SU-DHL-6 (cell line): ENCODE measurements at regions not wholly inside any gene's neighbourhood (a gene's known extent, or its start where the extent isn't known, plus 50 kb on each side); places are given as distances from the start of the nearest gene placed in this dataset.

Experiments
- H2AFZ ChIP-seq: fragments of 200-600 bp; sonication (generic); 2 replicates; pipeline ENCODE4 v1.6.1; 2014; ENCODE audit warnings: low read depth, mild to moderate bottlenecking, moderate library complexity, mixed read lengths, antibody characterized with exemption, low read length; ENCODE audit not compliant: severe bottlenecking
- H3F3A ChIP-seq: fragments of 200-600 bp; shearing (Covaris generic); 2 replicates; pipeline ENCODE4 v1.6.0; 2016; ENCODE audit warnings: antibody characterized with exemption, mild to moderate bottlenecking; ENCODE audit not compliant: insufficient read depth
- H3K27ac ChIP-seq: fragments of 200-600 bp; sonication (generic); 2 replicates; pipeline ENCODE4 v1.5.1; 2016; ENCODE audit warnings: low read depth, mild to moderate bottlenecking, low read length, moderate library complexity, mixed read lengths
- H3K27me3 ChIP-seq: fragments of 200-600 bp; sonication (generic), shearing (Covaris generic); 2 replicates; pipeline ENCODE4 v1.6.0; 2014; ENCODE audit warnings: mild to moderate bottlenecking, low read length
- H3K36me3 ChIP-seq: fragments of 200-600 bp; sonication (generic); 2 replicates; pipeline ENCODE4 v1.6.1; 2014; ENCODE audit warnings: mild to moderate bottlenecking, low read length, mixed read lengths
- H3K4me2 ChIP-seq: fragments of 300-600, 200-600 bp; shearing (Covaris generic), sonication (generic); 2 replicates; pipeline ENCODE4 v1.6.0; 2014; ENCODE audit warnings: low read length, low read depth, mild to moderate bottlenecking; ENCODE audit not compliant: poor library complexity, severe bottlenecking
- H3K4me3 ChIP-seq: fragments of 200-600 bp; sonication (generic); 2 replicates; pipeline ENCODE4 v1.5.1; 2014; ENCODE audit warnings: antibody characterized with exemption, low read length, mild to moderate bottlenecking, mixed read lengths; ENCODE audit not compliant: insufficient read depth, poor library complexity, severe bottlenecking
- H3K79me2 ChIP-seq: fragments of 200-600 bp; sonication (generic); 2 replicates; pipeline ENCODE4 v1.6.1; 2014; ENCODE audit warnings: mild to moderate bottlenecking, low read length, moderate library complexity; ENCODE audit not compliant: insufficient read depth
- H3K9ac ChIP-seq: fragments of 200-600 bp; sonication (generic); 2 replicates; pipeline ENCODE4 v1.7.0; 2014; ENCODE audit warnings: mild to moderate bottlenecking, low read length
- H3K9me2 ChIP-seq: fragments of 200-600 bp; sonication (generic); replicated peaks from 2 replicates; pipeline ENCODE4 v1.6.1; 2014; ENCODE audit warnings: low read length; ENCODE audit not compliant: insufficient read depth
- H3K9me3 ChIP-seq: fragments of 200-600 bp; sonication (generic); 2 replicates; pipeline ENCODE4 v1.6.1; 2014; ENCODE audit warnings: low read length, mixed read lengths; ENCODE audit not compliant: insufficient read depth
- H4K20me1 ChIP-seq: fragments of 200-600 bp; sonication (generic); 2 replicates; pipeline ENCODE4 v1.6.1; 2014; ENCODE audit warnings: low read depth, mild to moderate bottlenecking, antibody characterized with exemption, low read length, moderate library complexity, mixed read lengths
- CTCF ChIP-seq: fragments of 200-600 bp; sonication (generic); IDR thresholded peaks from one replicate; pipeline ENCODE4 v1.5.1; 2017; ENCODE audit warnings: antibody characterized with exemption, mild to moderate bottlenecking, low read length, moderate library complexity; ENCODE audit not compliant: insufficient read depth, poor library complexity, severe bottlenecking
- EZH2phosphoT487 ChIP-seq: fragments of 200-600 bp; sonication (generic), shearing (Covaris generic); conservative IDR thresholded peaks from 2 replicates; pipeline ENCODE4 v1.6.1; 2018; ENCODE audit warnings: mild to moderate bottlenecking, antibody characterized with exemption, low read length, moderate library complexity, mixed read lengths

GRCh38 chr21:16419188-16419921, 689.6 kb downstream of the USP25 start:
- H3K27me3 ChIP-seq: no peaks in the 10 kb centered on the region
- no peaks in the 10 kb centered on the region for H4K20me1 ChIP-seq
- no peaks in the 10 kb centered on the region for H3K9me3 ChIP-seq
- H3K36me3 ChIP-seq: no peaks in the 10 kb centered on the region
- no peaks in the 10 kb centered on the region for H3K9me2 ChIP-seq
- no peak overlapping the region for H2AFZ ChIP-seq
- no peak overlapping the region for H3K4me2 ChIP-seq
- TF ChIP-seq EZH2phosphoT487 (no peak), CTCF (no peak)
- H3F3A ChIP-seq: no peaks in the 10 kb centered on the region
- H3K27ac ChIP-seq: no peak overlapping the region
- H3K79me2 ChIP-seq: no peaks in the 10 kb centered on the region
- H3K4me3 ChIP-seq: no peak overlapping the region
- H3K9ac ChIP-seq: no peak overlapping the region

GRCh38 chr21:16420031-16420724, 690.4 kb downstream of the USP25 start:
- H3F3A ChIP-seq: no peaks in the 10 kb centered on the region
- H2AFZ ChIP-seq: no peak overlapping the region
- no peak overlapping the region for H3K9ac ChIP-seq
- no peaks in the 10 kb centered on the region for H3K36me3 ChIP-seq
- H3K4me2 ChIP-seq: no peak overlapping the region
- H3K27me3 ChIP-seq: no peaks in the 10 kb centered on the region
- no peaks in the 10 kb centered on the region for H3K9me3 ChIP-seq
- no peak overlapping the region for H3K4me3 ChIP-seq
- no peaks in the 10 kb centered on the region for H4K20me1 ChIP-seq
- no peak for TF ChIP-seq EZH2phosphoT487
- TF ChIP-seq CTCF: no peak
- no peaks in the 10 kb centered on the region for H3K9me2 ChIP-seq
- no peak overlapping the region for H3K27ac ChIP-seq
- H3K79me2 ChIP-seq: no peaks in the 10 kb centered on the region

- no peak overlapping the region for H3K4me3 ChIP-seq
- H3F3A ChIP-seq: no peaks in the 10 kb centered on the region
- TF ChIP-seq CTCF (no peak), EZH2phosphoT487 (no peak)
- no peak overlapping the region for H3K27ac ChIP-seq
- H3K9ac ChIP-seq: no peak overlapping the region
- no peaks in the 10 kb centered on the region for H3K9me2 ChIP-seq
- no peak overlapping the region for H2AFZ ChIP-seq
- H3K79me2 ChIP-seq: no peaks in the 10 kb centered on the region
- H3K36me3 ChIP-seq: no peaks in the 10 kb centered on the region
- no peaks in the 10 kb centered on the region for H4K20me1 ChIP-seq
- no peaks in the 10 kb centered on the region for H3K9me3 ChIP-seq
- H3K4me2 ChIP-seq: no peak overlapping the region
- H3K27me3 ChIP-seq: no peaks in the 10 kb centered on the region
Observed at GRCh38 chr21:16421007-16421406, 691.2 kb downstream of the USP25 start.
